Activated naive CD4-positive, alpha-beta T cell treated with anti-CD3 and anti-CD28 coated beads, Interleukin-2, amount 50 U/mL, for 72 hours (primary cell): ENCODE measurements at regions not wholly inside any gene's neighbourhood (a gene's known extent, or its start where the extent isn't known, plus 50 kb on each side); places are given as distances from the start of the nearest gene placed in this dataset.

Experiments
- ATAC-seq, 2 donors: fragments of 150-1000 bp; cut with Tn5 transposase; 2 replicates each; pipeline ENCODE4 v1.10.0; 2021; ENCODE audit warnings: mild to moderate bottlenecking in 2 of 2, moderate library complexity in 2 of 2
- DNase-seq, 2 donors: peaks; one replicate each; pipeline ENCODE4 v3.0.0; 2021 to 2022; ENCODE audit warnings: low spot score in 2 of 2
- H3K27ac Mint-ChIP-seq, 2 donors: one replicate each; pipeline ENCODE4 v1.8.0; 2022; ENCODE audit warnings: mild to moderate bottlenecking in 2 of 2, mixed read lengths in 2 of 2
- H3K36me3 Mint-ChIP-seq, 2 donors: one replicate each; pipeline ENCODE4 v1.8.0; 2022; ENCODE audit warnings: mixed read lengths in 2 of 2
- H3K9me3 Mint-ChIP-seq, 2 donors: one replicate each; pipeline ENCODE4 v1.8.0; 2022; ENCODE audit warnings: mixed read lengths in 2 of 2

- DNase-seq (no peak), ATAC-seq (no peak)
- no peak overlapping the region for H3K27ac Mint-ChIP-seq
- peaks cover 4 to 5% of the 10 kb centered on the region in 2 donors for H3K9me3 Mint-ChIP-seq
- no peaks in the 10 kb centered on the region for H3K36me3 Mint-ChIP-seq
Measured at GRCh38 chr18:61086657-61087056, 246.6 kb upstream of the CDH20 start.

DNA sequence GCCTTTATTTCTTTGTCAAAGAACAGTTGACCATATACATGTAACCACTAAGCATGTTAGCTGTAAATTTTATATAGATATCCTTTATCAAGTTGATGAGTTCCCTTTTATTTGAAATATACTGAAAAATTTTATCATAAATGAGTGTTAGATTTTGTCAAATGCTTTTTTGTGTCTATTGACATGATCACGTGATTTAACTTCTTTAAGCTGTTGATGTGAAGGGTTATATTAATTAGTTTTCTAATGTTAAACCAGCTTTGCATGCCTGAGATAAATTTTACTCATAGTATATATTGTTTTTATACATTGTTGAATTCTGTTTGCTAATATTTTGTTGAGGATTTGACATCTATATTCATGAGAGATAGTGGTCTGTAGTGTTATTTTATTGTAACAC lies 241.9 kb upstream of the CDH20 start:
- Mint-ChIP-seq H3K9me3 (peaks cover 4 to 6% of the 10 kb centered on the region in 2 donors), H3K36me3 (no peaks in the 10 kb centered on the region), H3K27ac (no peak overlapping the region)
- DNase-seq (no peak), ATAC-seq (no peak)

GRCh38 chr18:61093965-61094364 lies 239.3 kb upstream of the CDH20 start:
- DNase-seq (no peak), ATAC-seq (no peak)
- H3K9me3 Mint-ChIP-seq = peaks cover 3 to 9% of the 10 kb centered on the region in 2 donors
- no peak overlapping the region for H3K27ac Mint-ChIP-seq
- H3K36me3 Mint-ChIP-seq = no peaks in the 10 kb centered on the region

DNA sequence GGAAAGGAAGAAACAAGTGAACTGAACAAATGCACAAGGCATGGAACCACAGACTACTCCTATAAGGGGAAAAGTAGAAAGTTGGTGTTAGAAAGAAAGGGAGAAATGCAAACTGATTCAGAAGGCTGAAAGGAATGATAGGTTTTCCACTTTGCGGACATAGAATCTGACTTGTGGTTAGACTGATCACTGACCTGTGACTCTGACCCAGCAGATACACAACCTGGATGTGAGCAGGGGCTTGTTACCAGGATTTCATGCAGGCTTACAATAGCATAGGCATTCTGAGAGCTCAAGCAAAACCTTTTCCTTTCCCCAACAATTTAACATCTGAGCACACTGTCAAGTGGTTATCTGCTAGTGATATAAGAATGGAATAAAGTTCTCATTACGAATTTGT lies 237.0 kb upstream of the CDH20 start:
- Mint-ChIP-seq H3K9me3 (peaks cover 9 to 15% of the 10 kb centered on the region in 2 donors), H3K36me3 (peaks cover 0 to 4% of the 10 kb centered on the region in 2 donors), H3K27ac (no peak overlapping the region)
- ATAC-seq (no peak), DNase-seq (no peak)

DNA sequence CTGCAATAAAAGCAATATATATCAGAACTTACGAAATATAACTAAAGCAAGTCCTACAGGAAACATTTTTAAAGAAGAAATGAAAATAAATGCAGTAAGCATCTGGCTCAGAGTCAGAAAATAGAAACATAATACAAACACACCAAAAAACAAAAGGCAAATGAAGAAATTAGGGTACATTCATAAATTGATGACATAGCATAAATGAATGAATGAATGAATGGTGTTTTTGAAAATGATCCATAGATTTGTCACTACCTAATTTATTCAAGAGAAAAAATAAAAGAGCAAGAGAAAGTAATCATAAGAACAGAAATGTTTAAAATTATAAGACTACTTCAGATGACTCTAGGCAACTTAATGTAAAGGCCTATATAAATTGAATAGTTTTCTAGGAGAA lies 226.1 kb upstream of the CDH20 start:
- DNase-seq (no peak), ATAC-seq (no peak)
- Mint-ChIP-seq H3K9me3 (peaks cover 11 to 19% of the 10 kb centered on the region in 2 donors), H3K36me3 (no peaks in the 10 kb centered on the region), H3K27ac (no peak overlapping the region)

DNA sequence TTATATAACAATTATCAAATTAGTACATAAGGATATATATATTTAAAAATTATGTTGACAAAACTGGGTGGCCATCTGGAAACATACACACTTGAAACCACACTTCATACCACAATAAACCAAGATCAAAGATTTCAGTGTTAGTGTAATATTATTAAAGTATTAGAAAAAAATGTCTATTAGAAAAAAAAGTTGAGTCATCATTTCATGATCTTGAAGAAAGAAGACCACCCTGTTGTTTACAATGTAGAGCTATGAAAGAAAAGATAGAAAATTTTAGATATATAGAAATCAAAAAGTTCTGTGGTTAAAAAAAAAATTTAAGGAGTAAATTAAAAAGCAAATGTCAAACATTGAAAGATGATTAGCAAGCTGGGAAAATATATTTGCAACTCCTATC lies 224.5 kb upstream of the CDH20 start:
- ATAC-seq (no peak), DNase-seq (no peak)
- Mint-ChIP-seq H3K27ac (no peak overlapping the region), H3K9me3 (peaks cover 3 to 8% of the 10 kb centered on the region in 2 donors), H3K36me3 (no peaks in the 10 kb centered on the region)

GRCh38 chr18:61123309-61123708 lies 209.9 kb upstream of the CDH20 start:
- ATAC-seq (no peak), DNase-seq (no peak)
- H3K9me3 Mint-ChIP-seq = peaks cover 0 to 13% of the 10 kb centered on the region in 2 donors
- no peak overlapping the region for H3K27ac Mint-ChIP-seq
- peaks cover 0 to 5% of the 10 kb centered on the region in 2 donors for H3K36me3 Mint-ChIP-seq

DNA sequence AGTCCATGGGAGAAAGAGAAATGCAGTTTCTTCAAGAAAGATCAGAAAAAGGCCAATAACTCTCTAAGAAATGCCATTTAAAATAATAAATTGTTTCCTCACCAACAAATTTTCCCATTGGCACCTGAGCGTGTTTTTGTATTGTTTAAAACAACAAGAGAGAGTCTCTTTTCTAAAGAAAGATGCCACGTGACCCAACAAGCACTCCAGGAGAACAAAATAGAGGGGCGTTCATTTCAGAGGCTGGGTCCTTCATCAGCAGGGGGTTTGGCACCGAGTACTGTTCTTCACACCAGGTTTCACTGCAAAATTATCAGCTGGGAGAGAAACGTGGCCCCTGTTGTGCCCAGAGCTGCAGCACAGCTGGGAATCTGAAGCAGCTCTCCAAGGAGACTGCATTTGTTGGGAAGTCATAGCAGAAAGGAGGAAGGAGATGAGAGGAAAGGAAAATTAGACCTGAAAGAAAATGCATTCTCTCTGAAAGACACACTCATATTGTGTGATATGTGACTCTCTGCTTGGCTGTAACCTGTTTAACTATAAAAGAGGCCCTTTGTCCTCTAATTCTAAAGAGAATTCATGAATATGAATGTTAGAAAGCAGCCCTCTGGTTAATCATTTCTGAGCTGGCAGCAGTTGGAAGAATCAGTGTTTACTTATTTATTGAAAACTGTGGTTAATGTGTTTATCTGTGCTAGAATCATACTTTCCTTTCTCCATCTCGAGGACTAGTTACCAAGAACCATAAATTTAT lies 205.3 kb upstream of the CDH20 start:
- Mint-ChIP-seq H3K36me3 (peaks cover 0 to 5% of the 10 kb centered on the region in 2 donors), H3K27ac (no peak overlapping the region), H3K9me3 (peaks cover 3 to 10% of the 10 kb centered on the region in 2 donors)
- DNase-seq = no peak
- ATAC-seq = no peak

GRCh38 chr18:61129001-61129400 lies 204.2 kb upstream of the CDH20 start:
- DNase-seq = no peak
- Mint-ChIP-seq H3K27ac (no peak overlapping the region), H3K36me3 (peaks cover 0 to 5% of the 10 kb centered on the region in 2 donors), H3K9me3 (peaks cover 3 to 10% of the 10 kb centered on the region in 2 donors)
- ATAC-seq = no peak

DNA sequence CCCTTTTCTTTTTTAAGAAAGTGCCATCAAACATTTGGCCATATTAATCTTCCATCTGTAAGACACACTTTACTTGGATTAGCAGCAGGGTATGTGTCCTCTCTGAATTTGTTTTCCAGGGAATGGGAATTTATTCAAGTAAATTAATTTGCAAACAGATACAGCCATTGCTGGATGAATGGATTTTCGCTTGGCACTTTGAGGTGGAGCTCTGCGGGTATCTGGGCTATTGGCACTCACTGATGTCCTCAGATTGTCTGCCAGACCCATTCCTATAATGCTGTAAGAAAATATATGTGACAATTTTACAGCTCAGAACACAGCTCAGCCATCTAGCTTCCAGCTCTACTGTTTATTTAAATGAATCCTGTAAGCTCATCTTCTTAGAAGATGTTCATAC lies 201.2 kb upstream of the CDH20 start:
- Mint-ChIP-seq H3K36me3 (no peaks in the 10 kb centered on the region), H3K27ac (no peak overlapping the region), H3K9me3 (peaks cover 3 to 6% of the 10 kb centered on the region in 2 donors)
- ATAC-seq = no peak
- no peak for DNase-seq

GRCh38 chr18:61133783-61134182 lies 199.4 kb upstream of the CDH20 start:
- H3K9me3 Mint-ChIP-seq = peaks cover 3 to 7% of the 10 kb centered on the region in 2 donors
- ATAC-seq (no peak), DNase-seq (no peak)
- no peaks in the 10 kb centered on the region for H3K36me3 Mint-ChIP-seq
- no peak overlapping the region for H3K27ac Mint-ChIP-seq

DNA sequence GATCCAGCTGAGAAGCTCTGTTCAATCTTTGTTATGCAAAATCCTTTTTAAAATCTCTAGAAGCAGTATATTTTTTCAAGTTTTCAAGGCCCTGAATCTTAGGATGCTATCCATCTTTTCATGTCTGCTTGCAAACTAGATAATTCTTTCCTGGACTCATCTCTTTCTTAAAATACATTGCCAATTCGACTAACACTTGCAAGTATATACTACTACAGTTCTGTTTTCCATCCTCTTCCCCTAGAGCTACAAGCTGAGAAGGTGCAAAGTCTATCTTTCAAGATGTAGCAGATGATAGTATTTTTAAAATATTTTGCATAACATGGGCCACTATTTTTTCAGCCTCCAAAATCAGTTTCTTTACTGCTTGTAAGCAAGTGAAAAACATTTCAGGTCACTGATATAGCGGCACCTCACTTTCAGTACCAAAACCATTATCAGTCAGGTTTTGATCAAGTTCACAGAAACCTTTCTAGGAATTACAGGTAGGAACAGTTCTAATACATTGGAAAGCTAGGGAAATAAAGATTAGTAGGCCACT lies 196.4 kb upstream of the CDH20 start:
- Mint-ChIP-seq H3K9me3 (peaks cover 4 to 11% of the 10 kb centered on the region in 2 donors), H3K27ac (no peak overlapping the region), H3K36me3 (no peaks in the 10 kb centered on the region)
- ATAC-seq = no peak
- no peak for DNase-seq

DNA sequence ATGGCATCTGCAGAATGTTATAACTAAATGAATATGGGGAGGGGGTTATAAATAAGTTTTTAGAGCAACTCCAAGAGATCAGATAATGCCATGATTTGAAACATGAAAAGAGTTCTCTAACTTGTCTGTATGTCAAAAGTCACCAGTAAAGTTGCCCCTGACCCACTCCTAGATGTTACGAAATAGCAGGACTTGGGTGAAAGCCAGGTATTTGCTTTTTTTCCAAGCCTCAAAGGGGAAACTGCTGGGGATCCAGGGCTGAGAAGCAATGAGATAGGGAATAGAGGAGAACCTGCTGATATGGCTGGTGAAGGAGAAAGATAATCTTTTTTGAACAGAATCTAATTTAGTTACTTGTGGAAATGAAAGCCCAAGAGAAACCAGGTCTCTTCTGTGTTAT lies 191.5 kb upstream of the CDH20 start:
- no peak for ATAC-seq
- DNase-seq = no peak
- H3K27ac Mint-ChIP-seq = no peak overlapping the region

GRCh38 chr18:61148322-61148721 lies 184.9 kb upstream of the CDH20 start:
- peaks cover 12 to 26% of the 10 kb centered on the region in 2 donors for H3K9me3 Mint-ChIP-seq
- no peak overlapping the region for H3K27ac Mint-ChIP-seq
- ATAC-seq (no peak), DNase-seq (no peak)
- peaks cover 5 to 6% of the 10 kb centered on the region in 2 donors for H3K36me3 Mint-ChIP-seq

More for the DNA sequence above, 191.5 kb upstream of the CDH20 start:
- H3K36me3 Mint-ChIP-seq = no peaks in the 10 kb centered on the region
- peaks cover 15 to 23% of the 10 kb centered on the region in 2 donors for H3K9me3 Mint-ChIP-seq

- no peak for ATAC-seq
Measured at GRCh38 chr18:61149786-61150185, 183.4 kb upstream of the CDH20 start.

DNA sequence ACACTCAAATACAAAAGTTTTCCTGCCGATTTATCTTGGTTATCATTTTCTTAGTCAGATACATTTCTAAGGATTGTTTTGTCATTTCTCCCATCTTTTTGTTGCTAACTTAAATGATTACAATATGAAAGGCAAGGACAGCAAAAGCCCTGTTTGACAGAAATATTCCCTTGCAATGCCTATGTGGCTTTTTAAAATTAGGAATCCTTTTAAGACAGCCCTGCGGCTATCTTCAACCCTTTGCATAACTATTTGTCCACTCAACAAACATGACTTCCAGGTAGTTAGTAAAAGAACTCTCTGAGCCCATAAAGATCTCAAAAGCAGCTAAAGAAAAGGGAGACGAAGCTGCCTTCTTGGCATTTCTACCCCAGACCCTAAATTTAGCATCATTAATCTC lies 179.7 kb upstream of the CDH20 start:
- Mint-ChIP-seq H3K36me3 (no peaks in the 10 kb centered on the region), H3K27ac (no peak overlapping the region), H3K9me3 (peaks cover 4 to 23% of the 10 kb centered on the region in 2 donors)
- DNase-seq (no peak), ATAC-seq (no peak)

More at GRCh38 chr18:61149786-61150185, 183.4 kb upstream of the CDH20 start:
- DNase-seq = no peak
- no peak overlapping the region for H3K27ac Mint-ChIP-seq
- H3K9me3 Mint-ChIP-seq = peaks cover 8 to 21% of the 10 kb centered on the region in 2 donors
- peaks cover 5 to 6% of the 10 kb centered on the region in 2 donors for H3K36me3 Mint-ChIP-seq

GRCh38 chr18:61154866-61155265 lies 178.4 kb upstream of the CDH20 start:
- ATAC-seq (no peak), DNase-seq (no peak)
- Mint-ChIP-seq H3K9me3 (peaks cover 0 to 17% of the 10 kb centered on the region in 2 donors), H3K36me3 (no peaks in the 10 kb centered on the region), H3K27ac (no peak overlapping the region)

- no peak for DNase-seq
- Mint-ChIP-seq H3K36me3 (no peaks in the 10 kb centered on the region), H3K27ac (no peak overlapping the region), H3K9me3 (peaks cover 0 to 17% of the 10 kb centered on the region in 2 donors)
- no peak for ATAC-seq
Measured at GRCh38 chr18:61155586-61155985, 177.6 kb upstream of the CDH20 start.
